ENCODE measurements at regions not wholly inside any gene's neighbourhood (a gene's known extent, or its start where the extent isn't known, plus 50 kb on each side); places are given as distances from the start of the nearest gene placed in this dataset.

GRCh38 chr15:100713163-100713867 is 110.9 kb downstream of the ASB7 start:
- H3K4me3 ChIP-seq (ENCODE audit: low read length) = no peak overlapping the region
- H3K4me1 ChIP-seq (ENCODE audit: insufficient read depth, low read length) = no peaks in the 10 kb centered on the region; the same call in 1 of the 2 replicates
- no peaks in the 10 kb centered on the region for H3K36me3 ChIP-seq (ENCODE audit: insufficient read depth, low read depth, low read length)
- no peak overlapping the region for H3K27ac ChIP-seq (ENCODE audit: low read length)
- H3K27me3 ChIP-seq (ENCODE audit: insufficient read depth, low read length) = no peaks in the 10 kb centered on the region
- no peak overlapping the region for H3K9ac ChIP-seq (ENCODE audit: low read depth, low read length)
- peaks cover 9% of the 10 kb centered on the region for H3K9me3 ChIP-seq (ENCODE audit: insufficient read depth, low read depth, low read length)

- H3K9me3 ChIP-seq (ENCODE audit: insufficient read depth, low read depth, low read length) = peaks cover 9% of the 10 kb centered on the region
These were observed 111.8 kb downstream of the ASB7 start for GRCh38 chr15:100714034-100714748.

GRCh38 chr15:100714749-100715342 is 112.5 kb downstream of the ASB7 start:
- Histone ChIP-seq H3K4me1 (ENCODE audit: insufficient read depth, low read length) (no peaks in the 10 kb centered on the region; the same call in 1 of the 2 replicates), H3K9me3 (ENCODE audit: insufficient read depth, low read depth, low read length) (peaks cover 4% of the 10 kb centered on the region; the same call in 1 of the 2 replicates), H3K9ac (ENCODE audit: low read depth, low read length) (no peak overlapping the region), H3K4me3 (ENCODE audit: low read length) (no peak overlapping the region), H3K27ac (ENCODE audit: low read length) (no peak overlapping the region), H3K36me3 (ENCODE audit: insufficient read depth, low read depth, low read length) (no peaks in the 10 kb centered on the region), H3K27me3 (ENCODE audit: insufficient read depth, low read length) (no peaks in the 10 kb centered on the region)

More at GRCh38 chr15:100714034-100714748, 111.8 kb downstream of the ASB7 start:
- no peak overlapping the region for H3K9ac ChIP-seq (ENCODE audit: low read depth, low read length)
- H3K4me1 ChIP-seq (ENCODE audit: insufficient read depth, low read length) = no peaks in the 10 kb centered on the region; the same call in 1 of the 2 replicates
- no peak overlapping the region for H3K4me3 ChIP-seq (ENCODE audit: low read length)
- no peak overlapping the region for H3K27ac ChIP-seq (ENCODE audit: low read length)
- H3K36me3 ChIP-seq (ENCODE audit: insufficient read depth, low read depth, low read length) = no peaks in the 10 kb centered on the region
- no peaks in the 10 kb centered on the region for H3K27me3 ChIP-seq (ENCODE audit: insufficient read depth, low read length)

- no peaks in the 10 kb centered on the region for H3K9me3 ChIP-seq (ENCODE audit: insufficient read depth, low read depth, low read length)
- no peak overlapping the region for H3K4me3 ChIP-seq (ENCODE audit: low read length)
- no peaks in the 10 kb centered on the region for H3K36me3 ChIP-seq (ENCODE audit: insufficient read depth, low read depth, low read length)
- no peak overlapping the region for H3K9ac ChIP-seq (ENCODE audit: low read depth, low read length)
- H3K27me3 ChIP-seq (ENCODE audit: insufficient read depth, low read length) = no peaks in the 10 kb centered on the region
- H3K27ac ChIP-seq (ENCODE audit: low read length) = no peak overlapping the region
- no peaks in the 10 kb centered on the region; the same call in 1 of the 2 replicates for H3K4me1 ChIP-seq (ENCODE audit: insufficient read depth, low read length)
These were observed 113.4 kb downstream of the ASB7 start for GRCh38 chr15:100715571-100716455.

GRCh38 chr15:100716456-100717085 is 114.2 kb downstream of the ASB7 start:
- H3K9me3 ChIP-seq (ENCODE audit: insufficient read depth, low read depth, low read length) = no peaks in the 10 kb centered on the region
- H3K27me3 ChIP-seq (ENCODE audit: insufficient read depth, low read length) = no peaks in the 10 kb centered on the region
- no peak overlapping the region for H3K9ac ChIP-seq (ENCODE audit: low read depth, low read length)
- no peak overlapping the region for H3K27ac ChIP-seq (ENCODE audit: low read length)
- no peaks in the 10 kb centered on the region; the same call in 1 of the 2 replicates for H3K4me1 ChIP-seq (ENCODE audit: insufficient read depth, low read length)
- no peak overlapping the region for H3K4me3 ChIP-seq (ENCODE audit: low read length)
- H3K36me3 ChIP-seq (ENCODE audit: insufficient read depth, low read depth, low read length) = no peaks in the 10 kb centered on the region

GRCh38 chr15:100717596-100717995 is 115.2 kb downstream of the ASB7 start:
- H3K4me3 ChIP-seq (ENCODE audit: low read length) = no peak overlapping the region
- no peak overlapping the region for H3K9ac ChIP-seq (ENCODE audit: low read depth, low read length)
- H3K9me3 ChIP-seq (ENCODE audit: insufficient read depth, low read depth, low read length) = no peaks in the 10 kb centered on the region
- H3K27me3 ChIP-seq (ENCODE audit: insufficient read depth, low read length) = no peaks in the 10 kb centered on the region
- H3K36me3 ChIP-seq (ENCODE audit: insufficient read depth, low read depth, low read length) = no peaks in the 10 kb centered on the region
- H3K27ac ChIP-seq (ENCODE audit: low read length) = no peak overlapping the region
- H3K4me1 ChIP-seq (ENCODE audit: insufficient read depth, low read length) = no peaks in the 10 kb centered on the region; the same call in 1 of the 2 replicates

GRCh38 chr15:100718075-100718980 is 115.9 kb downstream of the ASB7 start:
- Histone ChIP-seq H3K9ac (ENCODE audit: low read depth, low read length) (no peak overlapping the region), H3K36me3 (ENCODE audit: insufficient read depth, low read depth, low read length) (no peaks in the 10 kb centered on the region), H3K4me3 (ENCODE audit: low read length) (no peak overlapping the region), H3K9me3 (ENCODE audit: insufficient read depth, low read depth, low read length) (no peaks in the 10 kb centered on the region), H3K27ac (ENCODE audit: low read length) (no peak overlapping the region), H3K4me1 (ENCODE audit: insufficient read depth, low read length) (no peaks in the 10 kb centered on the region; the same call in 1 of the 2 replicates), H3K27me3 (ENCODE audit: insufficient read depth, low read length) (no peaks in the 10 kb centered on the region)

GRCh38 chr15:100720406-100720967 is 118.1 kb downstream of the ASB7 start:
- H3K4me3 ChIP-seq (ENCODE audit: low read length) = no peak overlapping the region
- no peaks in the 10 kb centered on the region for H3K36me3 ChIP-seq (ENCODE audit: insufficient read depth, low read depth, low read length)
- H3K27ac ChIP-seq (ENCODE audit: low read length) = no peak overlapping the region
- H3K27me3 ChIP-seq (ENCODE audit: insufficient read depth, low read length) = no peaks in the 10 kb centered on the region
- no peak overlapping the region for H3K9ac ChIP-seq (ENCODE audit: low read depth, low read length)
- no peaks in the 10 kb centered on the region for H3K9me3 ChIP-seq (ENCODE audit: insufficient read depth, low read depth, low read length)
- H3K4me1 ChIP-seq (ENCODE audit: insufficient read depth, low read length) = no peaks in the 10 kb centered on the region

GRCh38 chr15:100721758-100722550 is 119.6 kb downstream of the ASB7 start:
- no peak overlapping the region for H3K4me3 ChIP-seq (ENCODE audit: low read length)
- no peaks in the 10 kb centered on the region for H3K4me1 ChIP-seq (ENCODE audit: insufficient read depth, low read length)
- no peaks in the 10 kb centered on the region for H3K27me3 ChIP-seq (ENCODE audit: insufficient read depth, low read length)
- no peak overlapping the region for H3K27ac ChIP-seq (ENCODE audit: low read length)
- H3K9ac ChIP-seq (ENCODE audit: low read depth, low read length) = no peak overlapping the region
- no peaks in the 10 kb centered on the region for H3K36me3 ChIP-seq (ENCODE audit: insufficient read depth, low read depth, low read length)
- H3K9me3 ChIP-seq (ENCODE audit: insufficient read depth, low read depth, low read length) = no peaks in the 10 kb centered on the region
